Activated naive CD4-positive, alpha-beta T cell treated with anti-CD3 and anti-CD28 coated beads, Interleukin-2, amount 10 ng/mL, durations not matched to agents 7 days and 5 days (primary cell): ENCODE measurements at regions not wholly inside any gene's neighbourhood (a gene's known extent, or its start where the extent isn't known, plus 50 kb on each side); places are given as distances from the start of the nearest gene placed in this dataset.
"Not testable (repeated sequence)": the region's sequence is repeated elsewhere in the genome, so short reads cannot be mapped to it uniquely, and the experiment has no call there.

Experiments used
- CTCF ChIA-PET: fragments of 350-600 bp; sonication (Branson Sonifier 250); formaldehyde crosslinking; loops from one replicate; lab custom pipeline; 2021; ENCODE audit warnings: antibody characterized with exemption; lab: Charles Lee
- DNase-seq: peaks from one replicate; pipeline ENCODE4 v3.0.0-alpha.2; 2020
- H3K27ac Mint-ChIP-seq: one replicate; pipeline ENCODE4 v1.8.0; 2021; ENCODE audit warnings: mild to moderate bottlenecking, moderate library complexity, mixed read lengths
- H3K27me3 Mint-ChIP-seq: one replicate; pipeline ENCODE4 v1.8.0; 2021; ENCODE audit warnings: mild to moderate bottlenecking, mixed read lengths
- H3K36me3 Mint-ChIP-seq: one replicate; pipeline ENCODE4 v1.8.0; 2021; ENCODE audit warnings: mixed read lengths
- H3K4me1 Mint-ChIP-seq: one replicate; pipeline ENCODE4 v1.8.0; 2021; ENCODE audit warnings: mixed read lengths
- H3K4me3 Mint-ChIP-seq: one replicate; pipeline ENCODE4 v1.8.0; 2021; ENCODE audit warnings: mild to moderate bottlenecking, moderate library complexity, mixed read lengths
- H3K9me3 Mint-ChIP-seq: one replicate; pipeline ENCODE4 v1.8.0; 2021; ENCODE audit warnings: mixed read lengths

GRCh38 chr6:134752445-134752844 is 197.5 kb downstream of the ALDH8A1 start:
- Mint-ChIP-seq H3K27me3 (peaks cover 9% of the 10 kb centered on the region), H3K27ac (no peak overlapping the region), H3K4me3 (no peak overlapping the region), H3K9me3 (no peaks in the 10 kb centered on the region), H3K4me1 (no peaks in the 10 kb centered on the region), H3K36me3 (no peaks in the 10 kb centered on the region)
- CTCF ChIA-PET = interaction anchor here (0.6 kb wide), 1 partner anchor 523 kb away, joined by 4 read pairs; no protein-coding TSS in a partner anchor
- no peak for DNase-seq

DNA sequence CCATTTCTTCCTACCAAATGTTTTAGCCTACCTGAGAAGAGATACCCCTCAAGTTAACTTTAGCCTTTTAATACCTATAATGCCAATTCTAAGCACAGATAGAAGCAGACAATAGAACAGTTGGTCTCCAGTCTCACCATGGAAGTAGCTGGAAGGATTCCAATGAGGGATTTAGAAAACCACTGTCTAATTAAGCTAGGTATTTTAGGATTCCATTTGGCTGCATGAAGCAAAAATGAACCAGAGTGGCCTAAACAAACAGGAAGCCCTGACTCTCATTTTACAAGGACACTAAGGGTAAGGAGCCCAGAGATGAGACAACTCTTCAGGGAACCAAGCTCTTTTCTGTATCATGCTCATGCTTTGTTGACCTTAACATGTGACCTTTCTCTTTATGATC is 199.2 kb downstream of the ALDH8A1 start:
- Mint-ChIP-seq H3K36me3 (no peaks in the 10 kb centered on the region), H3K27ac (no peak overlapping the region), H3K4me3 (no peak overlapping the region), H3K4me1 (no peaks in the 10 kb centered on the region), H3K9me3 (no peaks in the 10 kb centered on the region), H3K27me3 (peaks cover 5% of the 10 kb centered on the region)
- CTCF ChIA-PET = no interaction called here
- DNase-seq = no peak

- CTCF ChIA-PET = no interaction called here
- Mint-ChIP-seq H3K4me3 (no peak overlapping the region), H3K9me3 (no peaks in the 10 kb centered on the region)
These were observed 201.4 kb downstream of the ALDH8A1 start for GRCh38 chr6:134748484-134748883.

DNA sequence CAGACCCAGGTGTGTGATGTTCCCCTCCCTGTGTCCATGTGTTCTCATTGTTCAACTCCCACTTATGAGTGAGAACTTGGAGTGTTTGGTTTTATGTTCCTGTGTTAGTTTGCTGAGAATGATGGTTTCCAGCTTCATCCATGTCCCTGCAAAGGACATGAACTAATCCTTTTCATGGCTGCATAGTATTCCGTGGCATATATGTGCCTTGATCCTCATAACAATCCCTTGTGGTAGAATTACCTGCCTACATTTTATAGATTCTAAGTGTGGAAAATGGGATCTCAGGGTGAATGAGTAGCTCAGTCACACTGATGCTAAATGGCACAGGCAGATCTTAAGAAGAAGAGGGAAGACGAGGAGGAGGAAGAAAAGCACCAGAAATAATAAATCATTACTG is 202.7 kb downstream of the ALDH8A1 start:
- CTCF ChIA-PET, H3K27ac Mint-ChIP-seq, H3K9me3 Mint-ChIP-seq, H3K27me3 Mint-ChIP-seq, H3K4me3 Mint-ChIP-seq, H3K36me3 Mint-ChIP-seq, DNase-seq, H3K4me1 Mint-ChIP-seq: not testable (repeated sequence)

More at GRCh38 chr6:134748484-134748883, 201.4 kb downstream of the ALDH8A1 start:
- Mint-ChIP-seq H3K36me3 (no peaks in the 10 kb centered on the region), H3K27ac (no peak overlapping the region), H3K27me3 (no peaks in the 10 kb centered on the region), H3K4me1 (no peaks in the 10 kb centered on the region)
- no peak for DNase-seq

DNA sequence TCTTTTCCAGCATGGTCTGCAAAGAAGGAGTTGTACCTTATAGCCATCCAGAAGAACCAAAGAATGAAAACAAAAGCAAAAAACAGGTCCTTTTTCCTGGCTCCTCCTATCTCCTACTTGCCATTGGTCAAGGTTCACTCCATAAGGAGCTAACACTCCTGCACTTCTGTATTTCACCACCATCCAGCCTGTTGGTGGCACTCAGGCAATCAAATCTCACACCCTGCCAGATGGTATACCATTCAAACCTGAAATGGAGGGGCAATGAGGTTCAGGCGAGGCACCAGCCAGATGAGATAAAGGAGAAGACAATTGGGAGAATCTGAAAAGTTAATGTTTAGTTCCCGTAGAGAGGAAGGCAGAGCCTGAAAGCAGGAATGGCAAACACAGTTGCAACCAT is 203.8 kb downstream of the ALDH8A1 start:
- CTCF ChIA-PET = no interaction called here
- Mint-ChIP-seq H3K9me3 (no peaks in the 10 kb centered on the region), H3K4me1 (no peaks in the 10 kb centered on the region), H3K36me3 (no peaks in the 10 kb centered on the region), H3K27ac (no peak overlapping the region), H3K27me3 (no peaks in the 10 kb centered on the region), H3K4me3 (no peak overlapping the region)
- DNase-seq = no peak

DNA sequence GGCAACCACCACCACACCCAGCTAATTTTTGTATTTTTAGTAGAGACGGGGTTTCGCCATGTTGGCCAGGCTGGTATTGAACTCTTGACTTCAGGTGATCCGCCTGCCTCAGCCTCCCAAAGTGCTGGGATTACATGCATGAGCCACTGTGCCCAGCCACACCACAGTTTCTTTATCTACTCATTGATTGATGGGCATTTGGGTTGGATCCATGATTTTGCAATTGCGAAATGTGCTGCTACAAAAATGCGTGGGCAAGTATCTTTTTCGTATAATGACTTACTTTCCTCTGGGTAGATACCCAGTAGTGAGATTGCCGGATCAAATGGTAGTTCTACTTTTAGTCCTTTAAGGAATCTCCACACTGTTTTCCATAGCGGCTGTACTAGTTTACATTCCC is 204.7 kb downstream of the ALDH8A1 start:
- H3K4me1 Mint-ChIP-seq, H3K9me3 Mint-ChIP-seq, H3K4me3 Mint-ChIP-seq, H3K27me3 Mint-ChIP-seq, H3K36me3 Mint-ChIP-seq, CTCF ChIA-PET, DNase-seq, H3K27ac Mint-ChIP-seq: not testable (repeated sequence)

DNA sequence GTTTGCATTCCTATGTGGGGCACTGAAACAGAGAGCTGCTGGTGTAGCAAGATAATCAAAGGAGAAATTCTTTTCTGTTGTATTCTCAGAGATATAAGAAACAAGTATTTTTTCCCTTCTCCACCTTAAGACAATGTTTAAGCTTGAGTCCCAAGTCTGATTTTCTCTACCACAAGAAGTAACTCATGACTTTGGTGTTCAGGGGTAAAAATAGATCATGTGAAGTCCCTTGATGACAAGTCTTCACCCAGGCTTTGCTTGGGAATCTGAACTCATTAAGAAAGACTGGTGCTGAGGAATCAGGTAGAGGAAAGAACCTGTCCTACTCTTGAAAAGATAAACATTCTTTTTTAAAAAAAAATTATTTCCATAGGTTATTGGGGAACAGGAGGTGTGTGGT is 205.6 kb downstream of the ALDH8A1 start:
- no peak for DNase-seq
- Mint-ChIP-seq H3K4me3 (no peak overlapping the region), H3K4me1 (no peaks in the 10 kb centered on the region), H3K36me3 (no peaks in the 10 kb centered on the region), H3K27ac (no peak overlapping the region), H3K27me3 (no peaks in the 10 kb centered on the region), H3K9me3 (no peaks in the 10 kb centered on the region)
- CTCF ChIA-PET = no interaction called here

- H3K27me3 Mint-ChIP-seq = peaks cover 3% of the 10 kb centered on the region
- DNase-seq = no peak
- CTCF ChIA-PET = no interaction called here
- no peaks in the 10 kb centered on the region for H3K9me3 Mint-ChIP-seq
- H3K4me3 Mint-ChIP-seq = no peak overlapping the region
- H3K36me3 Mint-ChIP-seq = no peaks in the 10 kb centered on the region
- no peaks in the 10 kb centered on the region for H3K4me1 Mint-ChIP-seq
- no peak overlapping the region for H3K27ac Mint-ChIP-seq
These were observed 208.7 kb downstream of the ALDH8A1 start for GRCh38 chr6:134741200-134741536.

GRCh38 chr6:134740473-134741199 is 209.3 kb downstream of the ALDH8A1 start:
- Mint-ChIP-seq H3K9me3 (no peaks in the 10 kb centered on the region), H3K36me3 (no peaks in the 10 kb centered on the region), H3K4me3 (no peak overlapping the region), H3K27me3 (peaks cover 3% of the 10 kb centered on the region), H3K27ac (no peak overlapping the region), H3K4me1 (no peaks in the 10 kb centered on the region)
- no peak for DNase-seq
- CTCF ChIA-PET = no interaction called here

- no peak for DNase-seq
- no peaks in the 10 kb centered on the region for H3K4me1 Mint-ChIP-seq
- H3K27ac Mint-ChIP-seq = no peak overlapping the region
- H3K4me3 Mint-ChIP-seq = no peak overlapping the region
- CTCF ChIA-PET = no interaction called here
- no peaks in the 10 kb centered on the region for H3K9me3 Mint-ChIP-seq
- peaks cover 3% of the 10 kb centered on the region for H3K27me3 Mint-ChIP-seq
- H3K36me3 Mint-ChIP-seq = no peaks in the 10 kb centered on the region
These were observed 209.9 kb downstream of the ALDH8A1 start for GRCh38 chr6:134740027-134740373.

GRCh38 chr6:134739299-134740026 is 210.4 kb downstream of the ALDH8A1 start:
- no peak for DNase-seq
- CTCF ChIA-PET = no interaction called here
- H3K9me3 Mint-ChIP-seq = no peaks in the 10 kb centered on the region

DNA sequence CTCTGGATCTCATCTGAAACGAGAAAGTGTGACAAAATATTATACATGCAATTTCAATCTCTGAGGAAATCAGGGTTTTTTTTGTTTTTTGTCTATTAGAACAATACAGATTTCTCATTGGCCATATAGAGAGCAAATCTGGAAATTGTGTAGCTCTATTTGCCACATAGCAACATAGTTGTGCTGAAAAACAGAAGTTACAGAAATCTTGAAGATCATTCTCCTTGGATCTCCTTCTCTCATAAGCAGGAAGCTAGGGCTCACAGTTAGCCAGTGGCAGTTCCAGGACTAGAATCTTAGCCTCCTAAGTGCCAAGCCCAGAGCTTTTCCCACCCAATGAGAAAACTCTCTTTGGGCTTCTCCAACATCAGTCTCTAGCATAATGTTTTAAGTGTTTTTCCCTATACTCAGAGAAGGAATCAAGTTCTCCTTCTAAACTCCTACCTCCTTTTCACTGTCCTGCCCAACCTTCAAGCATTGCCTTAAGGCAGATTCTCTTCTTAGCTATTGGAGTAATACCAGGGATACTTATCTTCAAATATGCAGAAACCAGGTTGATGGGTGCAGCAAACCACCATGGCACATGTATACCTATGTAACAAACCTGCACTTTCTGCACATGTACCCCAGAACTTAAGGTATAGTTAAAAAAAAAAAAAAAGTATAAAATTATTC is 211.6 kb downstream of the ALDH8A1 start:
- DNase-seq = no peak
- Mint-ChIP-seq H3K9me3 (no peaks in the 10 kb centered on the region), H3K36me3 (no peaks in the 10 kb centered on the region), H3K27me3 (peaks cover 3% of the 10 kb centered on the region), H3K4me1 (no peaks in the 10 kb centered on the region), H3K27ac (no peak overlapping the region), H3K4me3 (no peak overlapping the region)
- CTCF ChIA-PET = interaction anchor here (1.7 kb wide), 1 partner anchor 614 kb away, joined by 3 read pairs; no protein-coding TSS in a partner anchor

More at GRCh38 chr6:134739299-134740026, 210.4 kb downstream of the ALDH8A1 start:
- peaks cover 3% of the 10 kb centered on the region for H3K27me3 Mint-ChIP-seq
- no peak overlapping the region for H3K27ac Mint-ChIP-seq
- no peaks in the 10 kb centered on the region for H3K4me1 Mint-ChIP-seq
- H3K4me3 Mint-ChIP-seq = no peak overlapping the region
- no peaks in the 10 kb centered on the region for H3K36me3 Mint-ChIP-seq

DNA sequence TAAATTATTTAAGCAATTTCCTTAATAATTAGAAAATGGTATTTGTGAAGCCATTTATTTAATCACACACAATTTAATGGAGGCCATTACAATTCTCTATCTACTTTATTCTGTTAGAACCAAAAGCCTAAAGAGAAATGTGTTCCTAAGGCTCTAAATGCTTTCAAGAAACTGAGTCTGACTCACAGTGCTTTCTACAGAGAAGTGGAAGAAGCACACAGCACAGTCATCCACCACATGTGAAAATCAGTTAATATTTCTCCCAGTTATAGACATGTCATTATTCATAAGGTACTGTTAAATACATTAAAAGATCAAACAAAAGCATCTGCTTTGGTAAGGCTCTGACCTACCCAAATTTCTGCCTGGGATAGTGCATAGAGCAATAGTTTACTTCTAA is 214.4 kb downstream of the ALDH8A1 start:
- DNase-seq = no peak
- Mint-ChIP-seq H3K27ac (no peak overlapping the region), H3K27me3 (peaks cover 3% of the 10 kb centered on the region), H3K4me3 (no peak overlapping the region), H3K36me3 (no peaks in the 10 kb centered on the region), H3K9me3 (no peaks in the 10 kb centered on the region), H3K4me1 (no peaks in the 10 kb centered on the region)
- CTCF ChIA-PET = no interaction called here

DNA sequence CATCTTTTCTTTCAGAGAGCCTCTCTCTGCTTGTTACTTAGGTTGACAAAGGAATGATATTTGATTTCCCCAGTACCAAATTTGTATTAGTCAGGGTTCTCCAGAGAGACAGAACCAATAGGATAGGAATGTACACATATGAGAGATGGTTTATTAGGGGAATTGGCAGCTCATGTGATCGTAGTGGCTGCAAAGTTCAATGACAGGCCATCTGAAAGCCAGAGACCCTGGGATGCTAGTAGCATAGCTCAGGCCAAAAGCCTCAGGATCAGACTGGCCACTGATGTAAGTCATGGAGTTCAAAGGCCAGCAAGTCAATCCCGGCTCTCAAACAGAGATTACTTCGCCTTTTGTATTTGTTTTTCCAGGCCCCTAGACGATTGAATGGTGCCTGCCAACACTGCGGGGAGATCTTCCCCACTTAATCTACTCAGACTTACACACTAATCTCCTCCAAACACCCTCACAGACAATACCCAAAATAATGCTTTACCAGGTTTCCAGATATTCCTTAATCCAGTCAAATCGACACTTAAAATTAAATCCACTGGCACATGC is 215.5 kb downstream of the ALDH8A1 start:
- Mint-ChIP-seq H3K27me3 (peaks cover 7% of the 10 kb centered on the region), H3K4me3 (no peak overlapping the region), H3K4me1 (no peaks in the 10 kb centered on the region), H3K27ac (no peak overlapping the region), H3K36me3 (no peaks in the 10 kb centered on the region), H3K9me3 (no peaks in the 10 kb centered on the region)
- CTCF ChIA-PET = no interaction called here
- no peak for DNase-seq
